GM21528 (cell line): ENCODE measurements at regions not wholly inside any gene's neighbourhood (a gene's known extent, or its start where the extent isn't known, plus 50 kb on each side); places are given as distances from the start of the nearest gene placed in this dataset.
"Not testable (repeated sequence)": the region's sequence is repeated elsewhere in the genome, so short reads cannot be mapped to it uniquely, and the experiment has no call there.

ENCODE experiments used
- ATAC-seq: cut with Tn5 transposase; IDR thresholded peaks from one replicate; pipeline ENCODE4 v1.9.1; 2021; ENCODE audit warnings: mild to moderate bottlenecking, moderate library complexity; ENCODE audit not compliant: unreplicated experiment, low FRiP score

DNA sequence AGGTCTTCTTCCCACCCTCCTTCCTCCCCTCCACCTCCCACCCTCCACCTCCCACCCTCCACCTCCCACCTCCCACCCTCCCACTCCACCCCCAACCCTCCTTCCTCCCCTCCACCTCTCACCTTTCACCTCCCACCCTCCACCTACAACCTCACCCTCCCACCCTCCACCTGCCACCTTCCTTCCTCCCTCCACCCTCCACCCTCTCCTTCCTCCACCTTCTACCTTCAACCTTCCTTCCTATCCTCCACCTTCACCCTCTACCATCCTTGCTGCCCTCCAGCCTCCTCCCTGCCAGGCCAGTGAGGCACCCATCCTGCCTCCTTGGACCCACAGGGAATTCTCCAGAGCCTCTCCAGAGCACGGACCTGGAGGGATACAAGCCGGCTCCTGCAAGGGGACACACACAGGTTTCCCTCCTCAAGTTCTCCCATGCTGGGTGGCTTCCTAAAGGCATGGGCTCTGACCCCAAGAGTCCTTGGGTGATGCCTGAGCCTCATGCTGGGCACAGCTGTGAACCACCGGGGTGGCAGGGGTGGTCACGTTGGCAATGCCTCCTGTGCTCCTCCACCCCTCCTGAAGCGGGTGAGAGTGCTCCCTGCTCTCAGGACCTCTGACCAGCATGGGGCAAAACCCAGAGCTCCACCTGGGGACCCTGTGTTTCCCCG is 293.0 kb downstream of the NDUFA10 start:
- no peak for ATAC-seq

- ATAC-seq: no peak
Measured at GRCh38 chr2:239731422-239731821, 293.7 kb downstream of the NDUFA10 start.

GRCh38 chr2:239730897-239731296 is 294.2 kb downstream of the NDUFA10 start:
- no peak for ATAC-seq

GRCh38 chr2:239730567-239730882 is 294.6 kb downstream of the NDUFA10 start:
- not testable (repeated sequence) for ATAC-seq

DNA sequence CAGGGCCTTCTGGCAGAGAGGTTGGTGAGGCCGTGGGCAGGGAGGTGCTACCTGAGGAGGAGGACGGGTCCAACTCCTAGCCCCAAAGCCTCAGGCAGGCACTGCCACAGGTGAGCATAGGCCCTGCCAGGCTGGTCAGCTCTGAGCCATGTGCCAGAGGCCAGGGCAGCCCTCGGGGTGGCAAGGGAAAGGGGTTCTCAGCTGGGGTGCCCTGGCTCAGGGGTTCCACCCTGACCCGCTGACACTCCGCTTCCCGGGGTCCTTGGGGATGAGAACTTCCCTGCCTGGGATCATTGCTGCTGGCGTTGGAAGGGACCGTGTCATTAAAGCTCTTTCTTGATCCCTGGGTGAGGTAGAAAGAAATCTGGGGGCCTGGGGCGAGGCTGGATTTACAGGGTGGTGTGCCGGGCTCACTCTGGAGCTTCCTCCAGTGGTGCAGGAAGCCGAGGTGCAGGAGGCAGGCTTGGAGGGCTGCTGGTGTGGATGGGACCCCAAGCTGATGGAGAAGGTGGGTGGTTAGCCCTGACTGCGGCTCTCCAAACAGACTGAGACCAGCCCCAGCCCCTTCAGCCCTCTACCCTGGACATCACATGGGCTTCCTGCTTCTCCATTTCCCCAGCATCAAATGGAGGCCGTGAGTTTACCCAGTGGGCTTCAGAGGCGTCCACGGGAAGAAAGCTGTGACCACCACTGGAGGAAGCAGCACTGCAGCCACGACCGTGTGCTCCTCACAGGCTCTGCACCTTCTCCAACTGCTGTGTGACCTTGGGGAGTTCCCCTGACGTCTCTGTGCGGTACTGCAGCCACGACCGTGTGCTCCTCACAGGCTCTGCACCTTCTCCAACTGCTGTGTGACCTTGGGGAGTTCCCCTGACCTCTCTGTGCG is 295.2 kb downstream of the NDUFA10 start:
- ATAC-seq: no peak

GRCh38 chr2:239729151-239729550 is 296.0 kb downstream of the NDUFA10 start:
- no peak for ATAC-seq

DNA sequence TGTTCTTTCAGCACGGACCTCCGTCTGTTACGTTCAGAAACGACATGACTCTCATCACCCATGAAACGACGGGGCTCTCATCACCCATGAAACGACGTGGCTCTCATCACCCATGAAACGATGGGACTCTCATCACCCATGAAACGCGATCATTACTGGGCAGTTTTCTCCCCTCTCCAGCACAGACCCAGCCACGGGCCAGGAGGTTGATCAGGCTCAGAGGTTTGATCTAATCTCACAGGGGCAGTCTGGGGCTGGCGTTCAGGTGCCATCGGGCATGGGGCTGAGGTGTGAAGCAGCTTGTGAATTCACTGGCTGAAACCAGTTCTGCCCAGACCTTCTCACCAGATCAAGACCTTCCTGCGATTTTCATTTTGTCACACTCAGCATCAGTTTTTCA is 296.4 kb downstream of the NDUFA10 start:
- no peak for ATAC-seq

- no peak for ATAC-seq
Measured at GRCh38 chr2:239727776-239728600, 297.2 kb downstream of the NDUFA10 start.

DNA sequence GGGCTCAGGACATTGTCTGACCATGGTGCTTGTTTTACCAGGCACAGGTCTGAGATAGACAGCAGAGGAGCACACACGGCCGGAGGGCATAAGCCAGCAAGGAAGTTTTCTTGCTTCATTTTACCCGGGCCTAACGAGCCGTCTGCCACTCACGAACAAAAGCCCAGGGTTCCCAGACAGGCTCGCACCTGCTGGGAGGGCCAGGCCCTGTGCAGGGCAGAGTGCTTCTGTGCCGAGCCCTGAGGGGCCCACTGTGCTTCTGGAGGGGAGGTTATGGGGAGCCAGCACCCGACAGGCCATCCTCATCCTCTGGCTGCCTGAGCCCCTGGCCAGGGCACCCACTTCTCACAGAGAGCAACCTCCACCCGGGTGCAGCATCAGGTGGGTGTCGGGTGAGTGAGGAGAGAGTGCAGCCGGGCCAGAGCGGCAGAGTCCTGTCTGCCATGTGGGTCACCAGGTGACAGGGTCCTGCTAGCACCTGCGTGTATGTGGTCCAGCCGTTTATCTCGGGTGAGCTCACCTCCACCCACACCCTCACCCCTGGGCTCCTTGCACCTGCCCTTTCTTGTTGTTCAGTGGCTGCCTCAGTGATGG is 297.9 kb downstream of the NDUFA10 start:
- ATAC-seq: no peak

DNA sequence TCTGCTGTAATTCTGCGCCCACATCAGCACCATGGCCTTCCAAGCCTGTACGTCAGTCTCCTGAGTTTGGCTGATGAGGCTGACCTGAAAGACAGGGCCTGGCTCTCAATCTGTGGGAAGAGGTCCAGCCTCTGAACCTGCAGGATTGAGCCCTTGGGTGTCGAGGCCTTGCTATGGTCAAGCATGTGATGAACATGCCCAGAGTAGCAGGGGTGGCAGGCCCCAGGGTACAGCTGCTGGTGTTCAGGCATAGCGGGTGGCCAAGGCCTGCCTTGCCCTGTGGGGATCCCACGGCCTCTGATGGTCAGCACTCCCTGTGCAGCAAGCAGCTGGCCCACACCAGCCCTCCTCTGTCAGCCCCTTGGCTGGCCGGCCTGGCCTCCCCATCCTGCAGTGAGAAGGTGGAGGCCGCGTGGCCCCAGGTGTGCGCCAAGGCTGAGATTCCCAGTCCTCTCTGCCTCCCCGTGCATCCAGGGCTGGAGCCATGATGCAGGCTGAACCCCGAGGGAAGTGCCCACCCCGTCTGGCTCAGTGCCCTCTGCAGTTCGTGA is 298.4 kb downstream of the NDUFA10 start:
- ATAC-seq: no peak

DNA sequence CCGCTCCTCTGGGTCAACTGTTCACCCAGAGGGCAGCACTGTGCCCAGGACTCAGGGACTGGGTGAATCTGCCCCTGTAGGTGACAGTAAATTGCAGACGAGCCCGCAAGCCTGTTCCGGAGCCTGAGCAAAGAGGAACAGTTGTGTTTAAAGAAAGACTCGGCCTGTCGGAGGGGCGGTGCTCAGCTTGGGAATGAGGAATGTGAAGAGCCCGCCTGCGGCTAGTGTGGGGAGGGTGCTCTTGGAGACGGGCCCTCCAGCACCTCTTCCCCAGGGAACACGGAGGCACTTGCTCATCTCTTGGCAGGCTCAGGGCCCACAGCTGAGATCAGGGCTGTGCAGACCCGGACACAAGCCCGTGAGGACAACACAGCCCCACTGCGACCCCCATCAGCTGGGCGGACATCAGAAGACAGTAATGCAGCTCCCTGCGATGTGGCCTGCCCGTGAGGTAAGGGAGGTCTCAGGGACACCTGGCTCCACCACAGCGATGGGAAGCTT is 299.0 kb downstream of the NDUFA10 start:
- no peak for ATAC-seq

DNA sequence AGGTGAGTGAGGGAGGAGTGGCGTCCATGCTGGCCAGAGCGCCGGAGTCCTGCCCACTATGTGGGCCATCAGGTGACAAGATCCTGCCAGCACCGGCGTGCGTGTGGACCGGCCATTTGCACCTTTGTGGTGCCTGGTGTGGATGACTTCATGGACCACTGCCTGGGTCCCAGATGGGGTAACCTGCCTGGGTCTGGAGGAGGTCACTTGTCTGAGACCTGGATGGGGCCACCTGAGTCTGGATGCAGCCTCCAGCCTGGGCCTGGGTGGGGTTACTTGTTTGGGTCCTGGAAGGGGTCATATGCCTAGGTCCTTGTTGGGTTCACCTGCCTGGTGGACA is 299.6 kb downstream of the NDUFA10 start:
- no peak for ATAC-seq

DNA sequence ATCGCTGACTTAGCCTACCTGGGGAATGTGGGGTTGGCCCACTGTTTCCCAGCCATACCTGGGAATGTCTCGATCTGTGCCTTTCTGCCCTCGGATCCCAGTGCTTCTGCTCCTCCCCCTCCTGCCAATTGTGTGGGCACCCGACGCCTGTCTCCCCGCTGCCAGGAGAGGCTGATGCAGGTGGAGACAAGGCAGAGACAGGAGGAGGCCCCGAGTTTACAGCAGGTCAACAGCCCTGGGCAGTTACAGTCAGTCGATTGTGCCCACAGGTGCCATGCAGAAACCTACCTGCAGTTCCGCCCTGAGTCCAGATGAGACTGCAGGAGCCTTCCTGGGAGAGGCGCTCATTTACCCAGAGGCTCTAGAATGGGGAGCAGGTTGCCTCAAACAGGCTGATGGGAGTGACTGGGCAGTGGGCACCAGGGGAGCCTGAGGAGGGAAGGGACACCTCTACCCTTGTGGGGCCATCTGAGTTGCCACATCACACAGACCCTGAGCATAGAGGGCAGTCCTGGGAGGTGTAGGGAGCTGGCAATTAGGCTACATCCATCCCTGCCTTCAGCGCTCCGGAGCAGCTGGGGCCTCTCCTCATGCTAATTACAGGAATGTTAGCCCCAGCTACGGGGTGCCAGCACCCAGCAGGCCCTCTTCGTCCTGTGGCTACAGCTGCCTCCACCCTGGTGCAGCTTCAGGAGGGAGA is 300.1 kb downstream of the NDUFA10 start:
- no peak for ATAC-seq

GRCh38 chr2:239724194-239724849 is 300.8 kb downstream of the NDUFA10 start:
- no peak for ATAC-seq

DNA sequence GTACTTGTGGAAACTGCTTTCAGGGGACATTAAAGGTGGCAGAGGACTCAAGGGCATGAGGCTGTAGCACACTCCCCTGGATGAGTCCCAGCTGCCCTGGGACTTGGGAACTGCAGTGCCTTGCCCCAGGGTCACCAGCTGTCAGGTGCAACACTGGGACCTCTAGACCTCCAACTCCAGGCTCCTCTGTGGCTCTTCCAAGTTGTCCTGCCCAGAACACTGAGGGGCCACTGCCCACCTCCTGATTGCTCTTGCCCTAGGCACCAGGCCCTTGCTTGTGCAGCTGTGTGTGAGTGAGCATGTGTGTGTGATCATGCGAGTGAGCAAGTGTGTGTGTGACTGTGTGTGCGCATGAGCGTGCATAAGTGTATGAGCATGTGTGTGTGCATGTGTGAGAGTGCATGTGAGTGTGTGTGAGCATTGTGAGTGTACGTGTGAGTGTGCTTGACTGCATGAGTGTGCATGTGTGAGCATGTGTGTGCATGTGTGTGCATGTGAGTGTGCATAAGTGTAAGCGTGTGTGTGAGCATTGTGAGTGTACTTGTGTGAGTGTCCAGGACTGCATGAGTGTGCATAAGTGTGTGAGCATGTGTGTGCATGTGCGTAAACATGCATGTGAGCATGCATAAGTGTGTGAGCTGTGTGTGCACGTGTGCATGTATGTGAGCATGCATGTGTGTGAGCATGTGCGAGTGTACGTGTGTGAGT is 301.5 kb downstream of the NDUFA10 start:
- ATAC-seq: no peak

DNA sequence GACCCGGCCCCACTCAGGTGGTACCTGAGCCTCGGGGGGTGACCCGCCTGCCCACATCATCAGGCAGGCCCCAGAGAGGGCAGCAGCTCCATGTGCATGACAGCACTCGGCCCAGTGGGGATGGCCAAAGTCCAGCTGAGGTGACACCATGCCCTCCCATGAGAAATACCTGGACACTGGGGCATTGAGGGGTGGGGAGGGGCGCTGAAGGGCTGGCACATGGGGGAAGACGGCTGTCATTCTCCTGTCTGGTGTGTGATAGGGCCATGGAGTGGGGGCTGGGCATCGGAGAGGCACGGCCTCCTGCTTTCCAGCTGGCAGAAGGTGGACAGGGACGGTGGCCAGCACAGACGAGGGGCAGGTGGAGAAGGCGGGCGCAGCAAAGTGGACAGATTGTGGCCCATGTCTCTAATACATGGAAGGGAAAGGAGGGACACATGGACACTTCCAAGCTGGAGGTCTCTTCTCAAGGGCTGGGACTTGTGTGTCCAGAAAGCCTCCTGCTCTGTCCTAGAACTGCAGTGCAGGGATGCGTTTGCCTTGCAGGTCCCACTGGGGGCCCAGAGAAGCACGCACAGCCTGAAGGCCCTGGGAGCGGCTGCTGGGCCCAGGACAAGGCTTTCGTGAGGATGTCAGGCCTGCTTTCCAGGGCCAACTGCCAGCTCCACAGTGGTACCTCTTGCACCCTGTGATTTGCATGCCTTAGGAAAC is 302.2 kb downstream of the NDUFA10 start:
- ATAC-seq: no peak

GRCh38 chr2:239721991-239722759 is 303.0 kb downstream of the NDUFA10 start:
- no peak for ATAC-seq
